ENCODE measurements at regions not wholly inside any gene's neighbourhood (a gene's known extent, or its start where the extent isn't known, plus 50 kb on each side); places are given as distances from the start of the nearest gene placed in this dataset.

- intact Hi-C loops (cut with DNase I), result no loop called here
- H3K9me3 ChIP-seq, result peaks cover 5% of the 10 kb centered on the region
- WGBS, 3 donors, result 21 to 39% (median 28%) methylated on average over 6 of the region's 6 CpGs
- no peak for TF ChIP-seq CTCF (IDR thresholded peaks at IDR 0.05)
- no peaks in the 10 kb centered on the region for H3K36me3 ChIP-seq (ENCODE audit: insufficient read depth in 1 of 2, low read depth in 1 of 2)
- peak; percentile 92 to 100 (median 98) for ATAC-seq
- no peaks in the 10 kb centered on the region for H3K27me3 ChIP-seq (ENCODE audit: insufficient read depth in 3 of 3, low read length in 2 of 3)
- peak overlapping the region; percentile 72 for H3K27ac ChIP-seq
- H3K4me1 ChIP-seq, result peaks cover 14% of the 10 kb centered on the region
- DNase-seq, result peak; percentile 27 to 72
- no peak overlapping the region for H3K4me3 ChIP-seq
Observed at GRCh38 chr3:147680837-147681483, 271.8 kb downstream of the ZIC1 start.

GRCh38 chr3:147688868-147689267 is 279.7 kb downstream of the ZIC1 start:
- Histone ChIP-seq H3K4me3 (no peak overlapping the region), H3K27ac (no peak overlapping the region), H3K4me1 (no peaks in the 10 kb centered on the region), H3K9me3 (peaks cover 3% of the 10 kb centered on the region), H3K27me3 (ENCODE audit: insufficient read depth in 3 of 3, low read length in 2 of 3) (no peaks in the 10 kb centered on the region), H3K36me3 (ENCODE audit: insufficient read depth in 1 of 2, low read depth in 1 of 2) (no peaks in the 10 kb centered on the region)
- intact Hi-C loops (cut with DNase I), result no loop called here
- no peak for TF ChIP-seq CTCF (IDR thresholded peaks at IDR 0.05)
- WGBS, 3 donors, result 98 to 100% (median 100%) methylated on average over 1 of the region's 1 CpG
- ATAC-seq (no peak), DNase-seq (no peak)

- no peak for DNase-seq
- 82 to 94% (median 87%) methylated on average over 2 of the region's 2 CpGs for WGBS, 3 donors
- no peaks in the 10 kb centered on the region for H3K36me3 ChIP-seq (ENCODE audit: insufficient read depth in 1 of 2, low read depth in 1 of 2)
- no peak overlapping the region for H3K4me3 ChIP-seq
- H3K27me3 ChIP-seq (ENCODE audit: insufficient read depth in 3 of 3, low read length in 2 of 3), result no peaks in the 10 kb centered on the region
- no peak for TF ChIP-seq CTCF (IDR thresholded peaks at IDR 0.05)
- no peak for ATAC-seq
- H3K4me1 ChIP-seq, result no peaks in the 10 kb centered on the region
- no peak overlapping the region for H3K27ac ChIP-seq
- intact Hi-C loops (cut with DNase I), result no loop called here
- no peaks in the 10 kb centered on the region for H3K9me3 ChIP-seq
Observed at GRCh38 chr3:147699175-147699838, 290.1 kb downstream of the ZIC1 start.

DNA sequence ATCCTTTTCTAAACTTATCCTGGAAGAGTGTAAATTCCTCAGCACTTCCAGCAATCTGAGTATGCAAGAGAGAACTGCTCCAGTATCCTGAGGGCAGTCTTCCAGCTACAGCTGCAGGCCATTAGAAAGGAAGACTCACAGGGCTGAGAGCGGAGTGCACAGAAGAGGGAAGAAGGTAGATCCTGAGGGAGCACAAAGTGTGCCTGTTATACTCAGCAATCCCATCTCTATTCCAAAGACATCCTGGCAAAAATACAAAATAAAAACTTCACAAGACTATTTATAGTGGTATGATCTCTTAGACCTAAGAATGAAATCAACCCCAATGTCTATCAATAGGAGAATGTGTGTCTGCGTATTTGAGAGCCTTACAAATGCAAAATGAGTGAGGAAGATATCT is 292.0 kb downstream of the ZIC1 start:
- H3K36me3 ChIP-seq (ENCODE audit: insufficient read depth in 1 of 2, low read depth in 1 of 2), result no peaks in the 10 kb centered on the region
- no peak overlapping the region for H3K27ac ChIP-seq
- intact Hi-C loops (cut with DNase I), result no loop called here
- no peak for TF ChIP-seq CTCF (IDR thresholded peaks at IDR 0.05)
- DNase-seq (no peak), ATAC-seq (peak; percentile 56 to 91 (median 72))
- H3K4me1 ChIP-seq, result no peaks in the 10 kb centered on the region
- H3K9me3 ChIP-seq, result no peaks in the 10 kb centered on the region
- no peaks in the 10 kb centered on the region for H3K27me3 ChIP-seq (ENCODE audit: insufficient read depth in 3 of 3, low read length in 2 of 3)
- 13 to 23% (median 15%) methylated on average over 2 of the region's 2 CpGs for WGBS, 3 donors
- no peak overlapping the region for H3K4me3 ChIP-seq

- no peak for TF ChIP-seq CTCF (IDR thresholded peaks at IDR 0.05)
- DNase-seq (no peak), ATAC-seq (no peak)
- intact Hi-C loops (cut with DNase I), result no loop called here
- no peaks in the 10 kb centered on the region for H3K27me3 ChIP-seq (ENCODE audit: insufficient read depth in 3 of 3, low read length in 2 of 3)
- H3K9me3 ChIP-seq, result no peaks in the 10 kb centered on the region
- no peaks in the 10 kb centered on the region for H3K4me1 ChIP-seq
- H3K4me3 ChIP-seq, result no peak overlapping the region
- H3K36me3 ChIP-seq (ENCODE audit: insufficient read depth in 1 of 2, low read depth in 1 of 2), result no peaks in the 10 kb centered on the region
- no peak overlapping the region for H3K27ac ChIP-seq
Observed at GRCh38 chr3:147702509-147702908, 293.3 kb downstream of the ZIC1 start.
